ENCODE measurements at regions not wholly inside any gene's neighbourhood (a gene's known extent, or its start where the extent isn't known, plus 50 kb on each side); places are given as distances from the start of the nearest gene placed in this dataset.

DNA sequence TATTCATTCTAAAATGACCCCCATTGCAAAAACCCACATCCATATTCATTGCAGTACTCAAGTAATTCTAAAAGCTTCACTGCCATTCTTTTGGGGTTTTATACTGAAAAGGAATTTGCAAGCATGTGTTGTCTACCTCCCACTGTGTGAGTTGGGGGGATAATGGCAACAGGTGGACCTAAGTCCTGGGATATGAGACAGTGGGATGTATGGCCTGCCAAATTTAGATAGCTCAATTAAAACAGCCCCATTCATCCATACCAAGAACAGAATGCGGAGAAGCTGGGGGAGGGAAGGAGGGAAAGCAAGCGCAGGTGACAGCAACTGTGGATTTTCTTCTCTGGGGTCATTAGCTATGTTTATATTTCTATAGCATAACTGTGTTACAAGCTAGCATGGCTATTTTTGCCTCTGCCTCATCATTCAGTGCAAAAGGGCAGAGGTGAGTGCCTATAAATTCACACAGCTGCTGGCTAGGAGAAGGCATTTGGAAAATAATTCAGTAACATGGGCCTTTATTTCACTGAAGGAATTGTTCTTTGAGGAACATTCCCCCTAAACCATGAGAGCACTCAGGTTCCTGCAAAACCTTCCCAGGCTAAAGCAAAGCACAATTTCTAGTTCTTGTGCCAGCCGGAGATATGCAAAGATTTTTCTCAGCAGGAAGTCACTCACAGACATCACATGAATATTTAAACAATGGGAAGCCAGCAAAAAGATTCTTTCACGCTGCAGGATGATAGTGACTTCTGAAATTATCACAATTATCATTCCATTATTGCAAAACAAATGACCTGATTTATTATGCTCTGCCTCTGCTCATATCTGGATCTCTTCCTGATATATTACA is 393.9 kb upstream of the ACVR2A start:
- Histone ChIP-seq H3K9me2 (replicated peaks; ENCODE audit: low read length) (no peaks in the 10 kb centered on the region), H3K4me3 (ENCODE audit: low read length) (no peak overlapping the region), H2AFZ (ENCODE audit: low read length) (no peak overlapping the region), H3K27me3 (ENCODE audit: low read length) (no peaks in the 10 kb centered on the region), H3K4me1 (ENCODE audit: insufficient read depth, low read length) (no peaks in the 10 kb centered on the region), H3K4me2 (ENCODE audit: low read length) (no peak overlapping the region), H3K9ac (ENCODE audit: low read length) (no peak overlapping the region), H4K20me1 (ENCODE audit: low read length) (no peaks in the 10 kb centered on the region), H3K36me3 (ENCODE audit: low read depth, low read length) (no peaks in the 10 kb centered on the region), H3K9me3 (ENCODE audit: low read length) (no peaks in the 10 kb centered on the region), H3K79me2 (ENCODE audit: low read length) (no peaks in the 10 kb centered on the region), H3K27ac (ENCODE audit: low read length) (no peak overlapping the region), H3F3A (ENCODE audit: low read length, unreplicated experiment) (no peaks in the 10 kb centered on the region)
- DNase-seq (no peak), ATAC-seq (no peak)
- CTCF ChIA-PET: no interaction called here
- intact Hi-C loops (cut with micrococcal nuclease): no loop called here
- BruUV-seq (replicated peaks): no TSS peak
- no peak for TF ChIP-seq EZH2 (IDR thresholded peaks at IDR 0.05; ENCODE audit: low read length, unreplicated experiment)
- TF ChIP-seq, protein P1, sequence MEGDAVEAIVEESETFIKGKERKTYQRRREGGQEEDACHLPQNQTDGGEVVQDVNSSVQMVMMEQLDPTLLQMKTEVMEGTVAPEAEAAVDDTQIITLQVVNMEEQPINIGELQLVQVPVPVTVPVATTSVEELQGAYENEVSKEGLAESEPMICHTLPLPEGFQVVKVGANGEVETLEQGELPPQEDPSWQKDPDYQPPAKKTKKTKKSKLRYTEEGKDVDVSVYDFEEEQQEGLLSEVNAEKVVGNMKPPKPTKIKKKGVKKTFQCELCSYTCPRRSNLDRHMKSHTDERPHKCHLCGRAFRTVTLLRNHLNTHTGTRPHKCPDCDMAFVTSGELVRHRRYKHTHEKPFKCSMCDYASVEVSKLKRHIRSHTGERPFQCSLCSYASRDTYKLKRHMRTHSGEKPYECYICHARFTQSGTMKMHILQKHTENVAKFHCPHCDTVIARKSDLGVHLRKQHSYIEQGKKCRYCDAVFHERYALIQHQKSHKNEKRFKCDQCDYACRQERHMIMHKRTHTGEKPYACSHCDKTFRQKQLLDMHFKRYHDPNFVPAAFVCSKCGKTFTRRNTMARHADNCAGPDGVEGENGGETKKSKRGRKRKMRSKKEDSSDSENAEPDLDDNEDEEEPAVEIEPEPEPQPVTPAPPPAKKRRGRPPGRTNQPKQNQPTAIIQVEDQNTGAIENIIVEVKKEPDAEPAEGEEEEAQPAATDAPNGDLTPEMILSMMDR (conservative IDR thresholded peaks at IDR 0.05; ENCODE audit: low read depth, low read length): no peak
- no peak for TF ChIP-seq EZH2phosphoT487 (IDR thresholded peaks at IDR 0.05; ENCODE audit: borderline replicate concordance, low read length)
- POLR2A ChIA-PET (ENCODE audit: unreplicated experiment): no interaction called here

GRCh38 chr2:147449323-147449991 is 395.4 kb upstream of the ACVR2A start:
- H3K9ac ChIP-seq (ENCODE audit: low read length): no peak overlapping the region
- POLR2A ChIA-PET (ENCODE audit: unreplicated experiment): no interaction called here

DNA sequence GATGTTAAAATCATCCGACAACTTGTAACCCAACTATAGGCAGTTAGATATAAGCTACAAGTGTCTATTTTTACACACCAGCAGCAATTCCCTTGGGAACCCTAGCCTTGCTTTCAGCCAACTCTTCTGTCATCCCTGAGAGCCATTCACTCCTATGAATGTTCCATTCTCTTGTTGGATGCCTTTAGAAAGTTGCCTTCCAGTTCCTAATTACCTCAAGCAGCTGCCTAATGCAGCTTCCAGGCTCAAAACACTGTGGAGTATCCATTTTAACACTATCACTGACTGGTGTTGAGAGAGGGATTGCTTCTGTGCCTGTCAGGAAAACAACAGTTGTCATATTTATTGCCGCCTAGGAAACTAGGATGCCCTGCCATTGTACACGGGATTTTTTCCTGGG is 402.0 kb upstream of the ACVR2A start:
- ChIA-PET CTCF (no interaction called here), POLR2A (ENCODE audit: unreplicated experiment) (no interaction called here)
- Histone ChIP-seq H3F3A (ENCODE audit: low read length, unreplicated experiment) (no peaks in the 10 kb centered on the region), H3K9me3 (ENCODE audit: low read length) (no peaks in the 10 kb centered on the region), H4K20me1 (ENCODE audit: low read length) (no peaks in the 10 kb centered on the region), H2AFZ (ENCODE audit: low read length) (no peak overlapping the region), H3K4me2 (ENCODE audit: low read length) (no peak overlapping the region), H3K4me1 (ENCODE audit: insufficient read depth, low read length) (no peaks in the 10 kb centered on the region), H3K27ac (ENCODE audit: low read length) (no peak overlapping the region), H3K4me3 (ENCODE audit: low read length) (no peak overlapping the region), H3K27me3 (ENCODE audit: low read length) (no peaks in the 10 kb centered on the region), H3K9me2 (replicated peaks; ENCODE audit: low read length) (no peaks in the 10 kb centered on the region), H3K79me2 (ENCODE audit: low read length) (no peaks in the 10 kb centered on the region), H3K9ac (ENCODE audit: low read length) (no peak overlapping the region), H3K36me3 (ENCODE audit: low read depth, low read length) (no peaks in the 10 kb centered on the region)
- DNase-seq (no peak), ATAC-seq (no peak)
- TF ChIP-seq EZH2phosphoT487 (IDR thresholded peaks at IDR 0.05; ENCODE audit: borderline replicate concordance, low read length) (no peak), EZH2 (IDR thresholded peaks at IDR 0.05; ENCODE audit: low read length, unreplicated experiment) (no peak)
- no TSS peak for BruUV-seq (replicated peaks)
- intact Hi-C loops (cut with micrococcal nuclease): no loop called here

More at GRCh38 chr2:147449323-147449991, 395.4 kb upstream of the ACVR2A start:
- ATAC-seq: no peak
- Histone ChIP-seq H3K4me1 (ENCODE audit: insufficient read depth, low read length) (no peaks in the 10 kb centered on the region), H3K79me2 (ENCODE audit: low read length) (no peaks in the 10 kb centered on the region), H3K36me3 (ENCODE audit: low read depth, low read length) (no peaks in the 10 kb centered on the region), H3K27ac (ENCODE audit: low read length) (no peak overlapping the region), H3K4me3 (ENCODE audit: low read length) (no peak overlapping the region), H3K9me2 (replicated peaks; ENCODE audit: low read length) (no peaks in the 10 kb centered on the region), H3K27me3 (ENCODE audit: low read length) (no peaks in the 10 kb centered on the region), H4K20me1 (ENCODE audit: low read length) (no peaks in the 10 kb centered on the region), H3K4me2 (ENCODE audit: low read length) (no peak overlapping the region), H3K9me3 (ENCODE audit: low read length) (no peaks in the 10 kb centered on the region), H2AFZ (ENCODE audit: low read length) (0 out of 2 replicates have a peak overlapping the region, but pooled peaks have one; percentile 42), H3F3A (ENCODE audit: low read length, unreplicated experiment) (no peaks in the 10 kb centered on the region)
- CTCF ChIA-PET: no interaction called here
- intact Hi-C loops (cut with micrococcal nuclease): no loop called here
- TF ChIP-seq EZH2 (IDR thresholded peaks at IDR 0.05; ENCODE audit: low read length, unreplicated experiment): no peak
- BruUV-seq (replicated peaks): no TSS peak
- no peak for DNase-seq

All from PC-3 (cell line).